Spleen (tissue), 7 donors: ENCODE measurements at regions not wholly inside any gene's neighbourhood (a gene's known extent, or its start where the extent isn't known, plus 50 kb on each side); places are given as distances from the start of the nearest gene placed in this dataset.

Source experiments
- CTCF ChIP-seq, 11 experiments: fragments of 200-600 bp in 7 of 11; fragments of 450-650 bp in 4 of 11; sonication (generic) in 4 of 11; IDR thresholded peaks in 8 of 11; conservative IDR thresholded peaks in 3 of 11; 1 replicate in 7 of 11; 2 replicates in 4 of 11; pipeline versions ENCODE4 v1.4.0 to v1.8.0; 2016 to 2021; ENCODE audit warnings: antibody characterized with exemption in 11 of 11, inconsistent platforms in 4 of 11, mild to moderate bottlenecking in 1 of 11
- POLR2A ChIP-seq, 3 donors: fragments of 450-650 bp; IDR thresholded peaks; one replicate each; pipeline ENCODE4 v1.5.1; 2017; ENCODE audit warnings: antibody characterized with exemption in 3 of 3, mild to moderate bottlenecking in 1 of 3
- donor health status: DM: no; HTN: no; CAD: no; lungs with moderate emphysema.
- donor health status: DM: no; HTN: no; CAD: no.
- donor health status: DM: no; HTN: no; CAD: no.

GRCh38 chr2:150552041-150552820 is 64.8 kb upstream of the RND3 start:
- TF ChIP-seq POLR2A (IDR thresholded peaks at IDR 0.05) = no peak
- no peak for TF ChIP-seq CTCF (IDR thresholded peaks at IDR 0.05 in 8 of 11, conservative IDR thresholded peaks at IDR 0.05 in 3 of 11)
